Activated CD8-positive, alpha-beta memory T cell treated with anti-CD3 and anti-CD28 coated beads, Interleukin-2, amount 10 ng/mL, durations not matched to agents 7 days and 5 days (primary cell): ENCODE measurements at regions not wholly inside any gene's neighbourhood (a gene's known extent, or its start where the extent isn't known, plus 50 kb on each side); places are given as distances from the start of the nearest gene placed in this dataset.

Experiments used
- ATAC-seq: fragments of 150-1000 bp; cut with Tn5 transposase; one replicate; pipeline ENCODE4 v1.10.0; 2021; ENCODE audit warnings: moderate library complexity
- CTCF ChIA-PET: fragments of 350-600 bp; sonication (Branson Sonifier 250); formaldehyde crosslinking; loops from one replicate; lab custom pipeline; 2021; ENCODE audit warnings: antibody characterized with exemption; lab: Charles Lee
- DNase-seq: peaks from one replicate; pipeline ENCODE4 v3.0.0-alpha.2; 2020
- H3K27ac Mint-ChIP-seq: one replicate; pipeline ENCODE4 v1.8.0; 2021; ENCODE audit warnings: mild to moderate bottlenecking, mixed read lengths
- H3K27me3 Mint-ChIP-seq: one replicate; pipeline ENCODE4 v1.8.0; 2021; ENCODE audit warnings: mixed read lengths
- H3K36me3 Mint-ChIP-seq: one replicate; pipeline ENCODE4 v1.8.0; 2021; ENCODE audit warnings: mild to moderate bottlenecking, mixed read lengths
- H3K4me1 Mint-ChIP-seq: one replicate; pipeline ENCODE4 v1.8.0; 2021; ENCODE audit warnings: mixed read lengths
- H3K4me3 Mint-ChIP-seq: one replicate; pipeline ENCODE4 v1.8.0; 2021; ENCODE audit warnings: mild to moderate bottlenecking, moderate library complexity, mixed read lengths
- H3K9me3 Mint-ChIP-seq: one replicate; pipeline ENCODE4 v1.8.0; 2022; ENCODE audit warnings: low read depth, mixed read lengths

DNA sequence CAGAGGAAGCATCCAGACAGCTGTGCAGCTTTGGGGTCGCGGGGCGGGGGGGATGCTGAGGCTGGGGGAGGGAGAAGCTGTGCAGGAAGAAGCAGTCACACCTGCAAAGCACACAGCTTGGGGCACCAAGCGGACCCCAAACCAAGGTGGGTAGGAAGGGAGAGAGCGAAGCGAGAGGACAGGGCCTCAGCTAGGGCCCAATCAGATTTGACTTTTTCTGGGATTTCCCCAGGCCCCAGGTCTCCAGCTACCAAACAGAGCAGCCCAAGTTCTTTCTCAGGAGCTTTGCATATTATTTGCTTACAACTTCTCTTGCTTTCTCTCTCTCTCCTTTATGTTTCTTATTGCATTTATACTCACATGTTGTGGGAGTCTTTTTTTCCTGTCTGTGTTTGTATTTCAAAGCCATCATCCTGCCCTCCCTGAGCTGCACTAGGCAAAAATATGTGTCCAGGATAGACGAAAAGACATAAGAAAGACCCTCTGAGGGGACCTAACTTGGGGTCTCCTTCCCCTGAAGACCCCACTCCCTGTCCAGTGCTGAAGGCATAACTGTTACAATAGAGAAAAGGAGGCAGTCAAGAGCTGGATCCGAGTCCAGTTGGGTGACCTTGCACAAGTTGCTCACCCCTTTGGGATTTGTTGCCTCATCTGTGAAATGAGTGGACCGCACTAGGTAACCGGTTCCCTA, 50.6 kb upstream of the SMNDC1 start:
- no peaks in the 10 kb centered on the region for H3K27me3 Mint-ChIP-seq
- peaks cover 66% of the 10 kb centered on the region for H3K4me1 Mint-ChIP-seq
- no peak for ATAC-seq
- peak overlapping the region; percentile 99 for H3K27ac Mint-ChIP-seq
- no peaks in the 10 kb centered on the region for H3K9me3 Mint-ChIP-seq
- DNase-seq: peak; percentile 49
- H3K36me3 Mint-ChIP-seq: no peaks in the 10 kb centered on the region
- CTCF ChIA-PET: interaction anchor here (0.7 to 6.3 kb wide), 38 partner anchors 10 to 211 kb away, joined by 3 to 178 read pairs (median 7); partner anchors contain the start of genes DUSP5, MXI1 and SMNDC1
- H3K4me3 Mint-ChIP-seq: peak overlapping the region; percentile 76

DNA sequence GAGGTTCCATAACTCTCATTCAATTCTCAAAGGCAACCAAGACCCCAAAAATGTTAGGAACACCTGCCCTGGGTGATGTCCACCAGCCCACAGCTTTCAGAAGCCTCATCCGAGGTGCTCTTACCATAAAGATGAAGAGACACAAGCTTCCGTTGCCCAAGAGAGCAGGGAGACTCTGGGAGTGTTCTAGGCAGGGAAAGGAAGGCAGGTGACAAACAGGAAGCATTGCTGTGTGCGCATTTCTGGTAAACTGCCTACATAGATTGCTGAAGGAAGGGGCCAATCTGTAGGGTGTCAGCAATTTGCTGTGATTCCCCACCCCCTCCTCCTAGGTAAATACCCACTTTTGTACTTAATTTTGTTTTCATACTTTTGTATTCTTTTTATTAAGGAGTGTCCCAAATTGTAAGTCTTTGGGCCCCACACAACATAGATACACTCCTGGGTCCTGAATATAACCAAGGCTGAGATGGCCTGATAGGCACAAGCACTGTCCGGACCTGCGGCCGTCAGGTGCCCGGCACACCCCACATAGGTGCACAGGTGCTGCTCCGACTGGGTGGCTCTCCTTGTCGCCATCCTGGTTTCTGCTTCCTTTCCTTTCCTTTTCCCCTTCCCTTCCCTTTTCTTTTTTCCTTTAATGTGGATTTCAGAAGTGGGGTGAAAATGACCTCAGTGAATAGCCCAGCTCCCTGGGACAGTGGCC, 51.4 kb upstream of the SMNDC1 start:
- CTCF ChIA-PET: interaction anchor here (1.0 to 6.3 kb wide), 19 partner anchors 10 to 189 kb away, joined by 3 to 178 read pairs (median 12); partner anchors contain the start of gene DUSP5
- peak; percentile 8 for ATAC-seq
- peak overlapping the region; percentile 76 for H3K4me3 Mint-ChIP-seq
- no peaks in the 10 kb centered on the region for H3K27me3 Mint-ChIP-seq
- no peaks in the 10 kb centered on the region for H3K9me3 Mint-ChIP-seq
- peak; percentile 61 for DNase-seq
- H3K4me1 Mint-ChIP-seq: peaks cover 72% of the 10 kb centered on the region
- H3K27ac Mint-ChIP-seq: peak overlapping the region; percentile 99
- no peaks in the 10 kb centered on the region for H3K36me3 Mint-ChIP-seq

DNA sequence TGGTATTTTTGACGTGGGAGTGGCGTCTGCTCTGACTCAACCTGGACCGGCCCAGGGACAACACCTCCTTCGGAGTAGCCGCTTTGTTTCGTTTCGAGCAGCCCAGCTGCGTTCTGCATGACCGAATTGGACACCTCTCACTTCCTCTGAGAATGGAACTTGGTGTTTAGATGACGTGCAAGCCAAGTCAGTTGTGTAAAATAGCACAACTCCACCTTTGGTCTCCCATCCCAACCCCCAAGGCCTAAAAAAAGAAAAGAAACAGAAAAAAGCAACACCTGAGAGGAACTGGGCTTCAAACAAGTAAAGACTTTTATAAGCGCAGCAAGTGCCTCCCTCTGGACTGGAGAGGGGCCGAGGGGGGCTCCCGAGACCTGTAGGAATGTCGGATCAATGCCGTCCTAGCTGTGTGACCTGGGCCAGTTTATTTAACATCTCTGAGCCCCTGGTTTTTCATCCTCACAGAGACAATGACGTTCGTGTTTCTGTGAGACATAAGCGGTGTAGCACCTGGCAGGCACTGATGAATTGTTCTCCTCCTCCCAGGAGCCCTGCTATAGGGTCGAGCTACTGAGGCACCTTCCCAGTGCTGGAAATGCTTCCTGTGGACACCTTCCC, 52.0 kb upstream of the SMNDC1 start:
- no peaks in the 10 kb centered on the region for H3K36me3 Mint-ChIP-seq
- peaks cover 78% of the 10 kb centered on the region for H3K4me1 Mint-ChIP-seq
- H3K4me3 Mint-ChIP-seq: peak overlapping the region; percentile 76
- CTCF ChIA-PET: interaction anchor here (1.0 to 6.3 kb wide), 9 partner anchors 9 to 189 kb away, joined by 3 to 178 read pairs (median 15); partner anchors contain the start of gene DUSP5
- H3K27me3 Mint-ChIP-seq: no peaks in the 10 kb centered on the region
- H3K9me3 Mint-ChIP-seq: no peaks in the 10 kb centered on the region
- ATAC-seq: peak; percentile 78
- H3K27ac Mint-ChIP-seq: peak overlapping the region; percentile 99
- peak; percentile 94 for DNase-seq

DNA sequence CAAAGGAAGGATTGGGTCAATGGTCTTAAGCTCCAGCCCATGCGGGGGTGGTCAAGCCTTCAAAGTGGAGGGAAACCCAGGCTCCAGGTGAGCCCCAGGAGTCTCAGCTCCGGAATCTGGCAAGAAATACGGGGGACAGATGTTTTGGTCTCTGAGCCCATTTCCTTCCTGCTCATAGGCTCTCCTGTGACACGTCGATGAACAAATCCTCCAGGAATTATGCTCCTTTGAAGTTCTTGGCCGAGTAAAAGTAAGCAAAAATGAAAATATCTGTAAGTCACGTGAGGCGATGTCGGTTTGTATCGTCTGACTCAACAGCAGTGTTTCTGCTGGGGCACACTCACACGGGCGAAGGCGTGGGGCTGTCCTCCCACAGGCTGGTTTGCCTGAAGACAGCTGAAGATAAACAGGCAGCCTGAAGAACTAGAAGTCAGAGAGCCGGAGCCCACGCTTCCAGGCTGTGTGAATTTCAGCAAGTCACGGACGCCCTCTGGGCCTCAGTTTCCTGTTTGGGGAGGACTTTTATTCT, 52.6 kb upstream of the SMNDC1 start:
- Mint-ChIP-seq H3K27me3 (no peaks in the 10 kb centered on the region), H3K4me3 (peak overlapping the region; percentile 76), H3K27ac (peak overlapping the region; percentile 99), H3K36me3 (no peaks in the 10 kb centered on the region), H3K9me3 (no peaks in the 10 kb centered on the region), H3K4me1 (peaks cover 84% of the 10 kb centered on the region)
- CTCF ChIA-PET: interaction anchor here (1.0 to 6.3 kb wide), 8 partner anchors 8 to 188 kb away, joined by 3 to 178 read pairs (median 32); partner anchors contain the start of gene DUSP5
- ATAC-seq (peak; percentile 25), DNase-seq (peak; percentile 84)

DNA sequence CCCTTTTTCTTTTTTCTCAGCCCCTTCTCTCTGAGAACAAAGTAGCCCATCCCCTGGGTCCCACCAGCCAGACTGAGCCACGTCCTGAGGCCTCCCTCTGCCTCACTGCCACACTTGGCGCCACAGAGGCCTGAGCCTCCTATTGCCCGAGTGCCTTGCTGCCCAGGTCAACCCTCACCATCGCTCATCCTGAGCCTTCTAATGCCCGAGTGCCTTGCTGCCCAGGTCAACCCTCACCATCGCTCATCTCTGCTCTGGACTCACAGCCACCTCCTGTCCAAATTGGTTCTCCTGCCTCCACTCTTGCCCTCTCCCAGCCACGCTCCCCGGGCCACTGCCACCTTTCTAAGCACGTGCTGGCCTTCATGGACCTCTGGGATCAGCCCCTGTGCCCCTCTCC, 53.2 kb upstream of the SMNDC1 start:
- DNase-seq: no peak
- peak overlapping the region; percentile 99 for H3K27ac Mint-ChIP-seq
- peak overlapping the region; percentile 5 for H3K4me3 Mint-ChIP-seq
- CTCF ChIA-PET: interaction anchor here (1.9 to 6.3 kb wide), 4 partner anchors 8 to 145 kb away, joined by 5 to 178 read pairs (median 54); partner anchors contain the start of gene DUSP5
- no peaks in the 10 kb centered on the region for H3K27me3 Mint-ChIP-seq
- peaks cover 85% of the 10 kb centered on the region for H3K4me1 Mint-ChIP-seq
- H3K36me3 Mint-ChIP-seq: no peaks in the 10 kb centered on the region
- H3K9me3 Mint-ChIP-seq: no peaks in the 10 kb centered on the region
- no peak for ATAC-seq

DNA sequence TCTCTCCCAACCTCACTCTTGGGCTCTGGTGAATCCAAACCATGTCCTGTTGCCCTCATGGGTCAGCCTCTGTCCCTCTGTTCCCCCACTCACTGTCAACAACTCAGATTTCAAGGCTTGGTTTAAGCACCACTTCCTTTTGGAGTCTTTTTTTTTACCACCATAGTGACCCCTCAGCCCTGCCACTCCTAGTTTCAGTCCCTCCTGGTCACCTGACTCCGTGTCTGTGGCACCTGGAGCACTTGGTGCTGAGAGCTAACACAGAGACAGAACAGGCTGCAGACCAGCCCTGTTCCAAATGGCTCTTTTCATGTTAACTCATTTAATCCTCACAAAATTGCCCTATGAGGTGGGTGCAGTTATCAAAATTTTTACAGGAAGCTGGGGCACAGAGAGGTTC, 53.6 kb upstream of the SMNDC1 start:
- Mint-ChIP-seq H3K4me1 (peaks cover 86% of the 10 kb centered on the region), H3K27me3 (no peaks in the 10 kb centered on the region), H3K27ac (peak overlapping the region; percentile 99), H3K9me3 (no peaks in the 10 kb centered on the region), H3K4me3 (peak overlapping the region; percentile 5), H3K36me3 (no peaks in the 10 kb centered on the region)
- ATAC-seq (no peak), DNase-seq (no peak)
- CTCF ChIA-PET: no interaction called here

DNA sequence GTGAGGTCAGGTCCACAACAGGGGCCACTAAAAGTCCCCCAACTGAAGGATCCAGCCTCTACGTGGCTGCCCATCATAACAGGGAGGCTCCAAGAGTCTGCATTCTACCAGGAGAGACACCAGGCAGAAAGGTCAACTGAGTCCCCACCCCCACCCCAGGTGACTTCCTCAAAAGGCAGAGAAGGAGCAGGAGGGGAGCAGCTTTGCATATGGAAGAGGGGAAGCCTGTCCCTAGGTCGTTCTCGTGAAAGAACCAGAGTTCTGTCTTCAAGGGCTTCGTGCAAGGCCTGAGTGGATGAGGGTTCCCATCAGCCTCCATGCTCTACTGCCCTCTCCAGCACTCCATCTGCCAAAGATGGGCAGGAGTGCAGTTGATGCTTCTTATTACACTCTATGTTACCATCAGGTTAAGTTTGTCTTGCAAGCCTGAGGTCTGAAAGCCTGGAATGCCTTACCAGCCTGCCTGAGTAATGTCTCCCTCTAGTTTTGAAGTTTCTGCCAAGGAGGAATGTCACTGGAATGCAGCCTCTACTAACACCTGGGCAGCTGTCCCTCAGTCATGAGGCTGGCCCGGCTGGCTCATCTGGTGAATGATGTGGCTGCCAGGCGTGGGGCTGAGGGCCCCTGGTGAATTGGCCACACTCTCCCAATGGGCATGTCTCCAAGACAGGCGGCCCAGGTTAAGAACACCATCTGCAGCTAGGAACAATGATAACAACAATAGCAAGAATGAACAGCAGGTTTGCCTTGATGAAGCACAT, 54.3 kb upstream of the SMNDC1 start:
- Mint-ChIP-seq H3K27me3 (no peaks in the 10 kb centered on the region), H3K9me3 (no peaks in the 10 kb centered on the region), H3K27ac (peak overlapping the region; percentile 27), H3K4me1 (peaks cover 86% of the 10 kb centered on the region), H3K36me3 (peaks cover 2% of the 10 kb centered on the region), H3K4me3 (no peak overlapping the region)
- DNase-seq (no peak), ATAC-seq (no peak)
- CTCF ChIA-PET: interaction anchor here (1.0 kb wide), 1 partner anchor 140 kb away, joined by 3 read pairs; no protein-coding TSS in a partner anchor

DNA sequence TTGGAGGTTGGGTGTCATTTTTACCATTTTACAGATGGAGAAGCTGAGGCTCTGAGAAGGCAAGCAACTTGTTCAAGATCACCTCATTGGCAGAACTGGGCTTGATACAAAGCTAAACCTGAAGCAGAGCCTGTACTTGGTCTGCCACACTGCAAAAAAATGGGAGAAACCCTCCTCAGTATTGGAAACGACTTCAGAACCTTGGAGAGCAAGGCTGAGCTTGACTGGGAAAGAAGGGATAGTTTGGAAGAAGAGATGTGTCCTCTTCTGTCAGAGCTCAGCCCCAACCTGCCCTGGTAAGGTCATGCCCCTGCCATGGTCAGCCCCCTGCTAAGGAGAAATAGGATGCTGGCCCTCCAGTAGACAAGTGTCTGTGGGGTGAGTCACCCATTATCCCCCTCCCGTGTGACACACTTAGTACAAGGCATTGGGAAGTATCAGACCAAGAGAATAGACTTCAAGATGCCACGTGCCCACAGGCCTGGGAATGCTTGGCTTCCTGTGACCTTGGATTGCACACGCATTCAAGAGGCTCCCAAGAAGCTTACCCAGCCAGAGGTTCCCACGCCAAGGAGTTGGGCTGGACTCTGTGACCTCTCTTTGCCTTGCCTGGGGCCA, 56.2 kb upstream of the SMNDC1 start:
- H3K27me3 Mint-ChIP-seq: no peaks in the 10 kb centered on the region
- H3K4me3 Mint-ChIP-seq: no peak overlapping the region
- peaks cover 85% of the 10 kb centered on the region for H3K4me1 Mint-ChIP-seq
- DNase-seq: no peak
- H3K9me3 Mint-ChIP-seq: no peaks in the 10 kb centered on the region
- H3K27ac Mint-ChIP-seq: no peak overlapping the region
- CTCF ChIA-PET: interaction anchor here (1.1 kb wide), 2 partner anchors 7 to 140 kb away, joined by 3 read pairs; no protein-coding TSS in a partner anchor
- peaks cover 2% of the 10 kb centered on the region for H3K36me3 Mint-ChIP-seq
- no peak for ATAC-seq

DNA sequence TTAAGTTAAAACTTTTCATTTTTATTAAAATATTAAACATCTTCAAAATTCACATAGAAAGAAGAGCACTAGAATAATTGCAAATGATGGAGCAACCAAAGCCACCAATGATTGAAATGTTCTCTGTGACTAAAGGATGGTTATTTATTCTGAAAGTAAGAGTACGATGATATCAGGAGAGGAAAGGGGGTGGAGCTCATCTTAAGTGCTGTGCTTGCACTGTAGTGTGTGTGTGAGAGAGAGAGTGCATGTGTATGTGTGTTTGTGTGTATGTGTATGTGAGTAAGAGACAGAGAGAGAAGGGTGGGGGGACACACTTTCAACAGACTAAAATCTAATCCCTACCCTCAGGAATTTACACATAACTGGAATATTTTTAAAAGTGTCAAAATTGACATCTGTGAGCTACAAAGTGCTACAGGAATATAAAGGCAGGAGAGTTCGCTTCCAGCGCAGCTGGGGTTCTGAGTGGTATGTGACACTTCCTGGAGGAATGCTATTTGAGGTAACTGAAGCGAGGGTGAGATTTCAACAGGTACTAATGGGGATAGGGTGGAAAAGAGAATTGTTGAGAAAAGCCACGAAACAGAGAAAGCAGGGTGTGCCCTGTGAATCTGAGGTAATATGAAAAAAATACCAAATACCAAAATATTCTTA, 57.2 kb upstream of the SMNDC1 start:
- ATAC-seq (peak; percentile 61), DNase-seq (no peak)
- CTCF ChIA-PET: interaction anchor here (1.1 to 1.2 kb wide), 3 partner anchors 8 to 139 kb away, joined by 3 to 7 read pairs (median 3); no protein-coding TSS in a partner anchor
- Mint-ChIP-seq H3K36me3 (peaks cover 2% of the 10 kb centered on the region), H3K4me3 (peak overlapping the region; percentile 4), H3K27me3 (no peaks in the 10 kb centered on the region), H3K9me3 (no peaks in the 10 kb centered on the region), H3K27ac (peak overlapping the region; percentile 49), H3K4me1 (peaks cover 86% of the 10 kb centered on the region)

DNA sequence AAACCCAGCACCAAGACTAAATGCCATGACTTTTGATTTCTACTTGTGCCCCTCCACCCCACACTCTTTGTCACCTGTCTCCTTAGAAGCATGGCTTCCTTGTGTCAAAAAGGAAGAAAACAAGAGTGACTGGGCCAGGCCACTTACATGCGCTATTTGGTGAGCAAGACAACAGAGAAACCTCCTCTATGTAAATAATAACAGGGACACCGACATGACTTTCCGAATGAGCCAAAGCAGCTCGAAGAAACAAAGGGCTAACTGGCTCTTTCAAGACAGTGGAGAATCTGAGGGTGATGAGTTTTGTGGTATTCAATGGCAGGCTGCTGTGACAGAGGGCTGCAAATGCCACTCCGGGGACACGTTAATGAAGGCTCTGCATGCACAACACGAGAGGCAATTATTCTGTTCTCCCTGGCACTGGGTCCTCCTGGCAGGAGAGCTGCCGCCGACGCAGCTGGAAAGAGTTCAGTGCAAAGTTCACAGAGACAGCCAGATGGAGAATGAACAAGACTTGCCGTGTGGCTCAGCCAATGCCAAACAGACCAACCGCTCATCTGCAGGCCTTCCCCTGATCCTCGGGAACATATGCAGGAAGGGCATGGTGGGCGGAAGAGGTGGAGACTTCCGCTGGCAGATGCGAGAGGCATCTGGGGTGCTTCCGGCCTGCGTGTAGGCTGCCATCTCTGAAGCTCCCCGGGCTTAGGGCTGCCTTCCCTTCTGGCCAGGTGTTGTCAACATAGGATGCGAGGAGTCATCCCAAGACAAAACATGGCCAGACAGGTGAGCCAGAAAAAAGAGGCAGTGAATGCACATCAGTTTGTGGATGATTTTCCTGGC, 59.1 kb upstream of the SMNDC1 start:
- peaks cover 86% of the 10 kb centered on the region for H3K4me1 Mint-ChIP-seq
- no peaks in the 10 kb centered on the region for H3K9me3 Mint-ChIP-seq
- H3K4me3 Mint-ChIP-seq: peak overlapping the region; percentile 32
- peaks cover 4% of the 10 kb centered on the region for H3K36me3 Mint-ChIP-seq
- H3K27me3 Mint-ChIP-seq: no peaks in the 10 kb centered on the region
- H3K27ac Mint-ChIP-seq: peak overlapping the region; percentile 58
- no peak for ATAC-seq
- CTCF ChIA-PET: interaction anchor here (0.8 to 6.7 kb wide), 2 partner anchors 9 to 138 kb away, joined by 3 to 52 read pairs; no protein-coding TSS in a partner anchor
- DNase-seq: no peak

DNA sequence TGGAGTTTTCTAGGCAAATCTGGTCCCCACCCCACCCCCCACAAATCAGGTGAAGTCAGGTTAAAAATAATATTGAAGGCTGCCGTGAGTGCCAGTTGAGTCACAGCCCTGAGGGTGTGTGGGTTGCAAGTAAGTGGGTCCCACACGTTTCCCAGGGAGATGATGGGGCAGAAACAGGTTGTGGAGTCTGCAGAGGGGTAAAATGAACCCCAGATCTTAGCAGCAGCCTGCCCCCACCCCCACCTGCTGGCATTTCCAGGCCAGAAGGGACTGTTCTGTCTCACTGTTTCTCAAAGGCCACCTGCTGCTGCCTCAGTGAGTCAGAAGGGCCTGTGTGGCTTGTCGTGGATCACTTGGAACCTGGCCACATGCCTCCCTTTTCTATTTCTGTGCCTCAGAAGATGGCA, 59.8 kb upstream of the SMNDC1 start:
- ATAC-seq (no peak), DNase-seq (no peak)

More for the DNA sequence above, 59.8 kb upstream of the SMNDC1 start:
- H3K4me3 Mint-ChIP-seq: no peak overlapping the region
- H3K4me1 Mint-ChIP-seq: peaks cover 83% of the 10 kb centered on the region
- peak overlapping the region; percentile 60 for H3K27ac Mint-ChIP-seq
- peaks cover 4% of the 10 kb centered on the region for H3K36me3 Mint-ChIP-seq
- H3K9me3 Mint-ChIP-seq: no peaks in the 10 kb centered on the region
- no peaks in the 10 kb centered on the region for H3K27me3 Mint-ChIP-seq
- CTCF ChIA-PET: interaction anchor here (0.8 to 6.7 kb wide), 3 partner anchors 10 to 137 kb away, joined by 3 to 52 read pairs (median 5); no protein-coding TSS in a partner anchor
